Bronchial epithelial cell (primary cell): ENCODE measurements at regions not wholly inside any gene's neighbourhood (a gene's known extent, or its start where the extent isn't known, plus 50 kb on each side); places are given as distances from the start of the nearest gene placed in this dataset.

Experiments
- DNase-seq: peaks from one replicate; pipeline ENCODE4 v3.0.0-alpha.2; 2010; ENCODE audit warnings: low read depth
- FAIRE-seq: peaks from 2 replicates; lab custom pipeline; 2011; peaks lifted over from hg19 to GRCh38; lab: Jason Lieb, UNC
- H3K27me3 ChIP-seq: 2 replicates; pipeline ENCODE4 v1.5.1; 2011; ENCODE audit warnings: low read length; ENCODE audit not compliant: control insufficient read depth, insufficient read depth
- H3K36me3 ChIP-seq: 2 replicates; pipeline ENCODE4 v1.5.1; 2011; ENCODE audit warnings: low read length; ENCODE audit not compliant: control insufficient read depth, insufficient read depth
- H3K4me3 ChIP-seq: 2 replicates; pipeline ENCODE4 v1.5.1; 2011; ENCODE audit warnings: mild to moderate bottlenecking, low read depth, low read length, control low read depth
- TF ChIP-seq, protein P1 (sequence below): IDR thresholded peaks from 2 replicates; pipeline ENCODE4 v1.5.1; 2011; ENCODE audit warnings: mild to moderate bottlenecking, moderate library complexity, low read length, control low read depth, inconsistent platforms; ENCODE audit not compliant: insufficient read depth, severe bottlenecking

DNA sequence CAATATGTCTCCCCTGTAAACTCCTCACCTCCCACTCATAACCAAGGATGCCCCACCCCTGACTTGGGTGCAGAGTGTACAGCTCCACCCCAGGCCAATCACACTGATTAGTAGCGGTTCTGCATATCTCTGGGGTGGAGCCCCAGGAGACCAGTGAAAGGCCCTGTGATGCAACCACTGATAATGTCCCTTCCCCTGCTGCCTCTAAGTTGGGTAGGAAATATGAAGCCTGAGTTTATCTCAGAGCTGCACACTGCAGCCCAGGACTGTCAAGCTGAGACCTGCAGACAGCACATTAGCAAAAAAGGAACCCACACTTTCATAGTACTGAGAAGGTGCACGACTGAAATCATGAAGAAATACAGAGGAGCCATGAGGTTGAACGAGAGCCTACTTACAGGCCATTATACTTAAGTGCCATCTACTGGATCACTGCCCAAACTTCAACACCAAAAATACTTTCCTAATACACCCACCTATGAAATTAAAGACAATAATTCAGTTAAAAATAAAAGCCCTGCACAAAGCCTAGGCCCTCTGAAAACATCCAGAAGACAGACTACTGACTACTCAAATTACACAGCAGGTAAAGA is 455.4 kb upstream of the LRRTM4 start:
- H3K27me3 ChIP-seq: no peaks in the 10 kb centered on the region
- no peaks in the 10 kb centered on the region for H3K36me3 ChIP-seq
- TF ChIP-seq, protein P1, sequence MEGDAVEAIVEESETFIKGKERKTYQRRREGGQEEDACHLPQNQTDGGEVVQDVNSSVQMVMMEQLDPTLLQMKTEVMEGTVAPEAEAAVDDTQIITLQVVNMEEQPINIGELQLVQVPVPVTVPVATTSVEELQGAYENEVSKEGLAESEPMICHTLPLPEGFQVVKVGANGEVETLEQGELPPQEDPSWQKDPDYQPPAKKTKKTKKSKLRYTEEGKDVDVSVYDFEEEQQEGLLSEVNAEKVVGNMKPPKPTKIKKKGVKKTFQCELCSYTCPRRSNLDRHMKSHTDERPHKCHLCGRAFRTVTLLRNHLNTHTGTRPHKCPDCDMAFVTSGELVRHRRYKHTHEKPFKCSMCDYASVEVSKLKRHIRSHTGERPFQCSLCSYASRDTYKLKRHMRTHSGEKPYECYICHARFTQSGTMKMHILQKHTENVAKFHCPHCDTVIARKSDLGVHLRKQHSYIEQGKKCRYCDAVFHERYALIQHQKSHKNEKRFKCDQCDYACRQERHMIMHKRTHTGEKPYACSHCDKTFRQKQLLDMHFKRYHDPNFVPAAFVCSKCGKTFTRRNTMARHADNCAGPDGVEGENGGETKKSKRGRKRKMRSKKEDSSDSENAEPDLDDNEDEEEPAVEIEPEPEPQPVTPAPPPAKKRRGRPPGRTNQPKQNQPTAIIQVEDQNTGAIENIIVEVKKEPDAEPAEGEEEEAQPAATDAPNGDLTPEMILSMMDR: no peak
- FAIRE-seq: no peak
- no peak for DNase-seq
- H3K4me3 ChIP-seq: no peak overlapping the region

- no peak for FAIRE-seq
- TF ChIP-seq, protein P1: no peak
- H3K36me3 ChIP-seq: no peaks in the 10 kb centered on the region
- DNase-seq: no peak
- H3K4me3 ChIP-seq: no peak overlapping the region
- H3K27me3 ChIP-seq: no peaks in the 10 kb centered on the region
These were observed 473.0 kb upstream of the LRRTM4 start for GRCh38 chr2:77995161-77995560.

- Histone ChIP-seq H3K27me3 (no peaks in the 10 kb centered on the region), H3K36me3 (no peaks in the 10 kb centered on the region), H3K4me3 (no peak overlapping the region)
- TF ChIP-seq, protein P1: no peak
- FAIRE-seq (no peak), DNase-seq (no peak)
These were observed 477.2 kb upstream of the LRRTM4 start for GRCh38 chr2:77999376-77999775.

- Histone ChIP-seq H3K36me3 (no peaks in the 10 kb centered on the region), H3K27me3 (no peaks in the 10 kb centered on the region), H3K4me3 (no peak overlapping the region)
- DNase-seq (no peak), FAIRE-seq (no peak)
- TF ChIP-seq, protein P1: no peak
These were observed 487.1 kb upstream of the LRRTM4 start for GRCh38 chr2:78009289-78009688.

DNA sequence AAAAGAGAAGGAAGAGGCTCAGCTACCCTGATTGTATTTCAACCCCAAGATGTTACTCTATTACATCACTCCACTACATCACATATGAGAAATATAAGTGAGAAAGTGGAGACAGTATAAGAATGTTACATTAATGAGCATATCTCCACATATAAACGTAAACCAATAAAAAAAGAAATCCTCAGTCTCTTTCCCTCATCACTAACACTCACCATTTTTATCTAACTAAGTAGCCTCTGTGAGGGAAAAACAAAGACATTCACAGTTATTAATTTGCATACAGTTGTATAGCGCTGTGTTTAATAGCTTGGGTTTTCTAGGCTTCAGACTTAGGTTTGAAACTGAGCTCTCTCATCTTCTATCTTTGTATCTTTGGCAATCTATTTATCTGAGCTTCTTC is 489.1 kb upstream of the LRRTM4 start:
- TF ChIP-seq, protein P1: no peak
- Histone ChIP-seq H3K36me3 (no peaks in the 10 kb centered on the region), H3K27me3 (no peaks in the 10 kb centered on the region), H3K4me3 (no peak overlapping the region)
- FAIRE-seq (no peak), DNase-seq (no peak)

GRCh38 chr2:78020491-78020890 is 498.3 kb upstream of the LRRTM4 start:
- no peak for FAIRE-seq
- no peaks in the 10 kb centered on the region for H3K27me3 ChIP-seq
- no peak overlapping the region for H3K4me3 ChIP-seq
- no peak for DNase-seq
- no peaks in the 10 kb centered on the region for H3K36me3 ChIP-seq
- TF ChIP-seq, protein P1: no peak
